HG03342 (cell line): ENCODE measurements at regions not wholly inside any gene's neighbourhood (a gene's known extent, or its start where the extent isn't known, plus 50 kb on each side); places are given as distances from the start of the nearest gene placed in this dataset.
"Not testable (repeated sequence)": the region's sequence is repeated elsewhere in the genome, so short reads cannot be mapped to it uniquely, and the experiment has no call there.

Experiments used
- ATAC-seq: cut with Tn5 transposase; IDR thresholded peaks from one replicate; pipeline ENCODE4 v1.9.1; 2021; ENCODE audit warnings: mild to moderate bottlenecking, moderate library complexity; ENCODE audit not compliant: unreplicated experiment

- no peak for ATAC-seq
These were observed 353.9 kb upstream of the SPHKAP start for GRCh38 chr2:228535396-228535795.

- no peak for ATAC-seq
These were observed 351.7 kb upstream of the SPHKAP start for GRCh38 chr2:228533156-228533555.

GRCh38 chr2:228532233-228532632 lies 350.7 kb upstream of the SPHKAP start:
- ATAC-seq, result no peak

GRCh38 chr2:228527197-228527881 lies 345.9 kb upstream of the SPHKAP start:
- ATAC-seq, result no peak

- no peak for ATAC-seq
These were observed 345.2 kb upstream of the SPHKAP start for GRCh38 chr2:228526687-228527086.

GRCh38 chr2:228522977-228523376 lies 341.5 kb upstream of the SPHKAP start:
- no peak for ATAC-seq

GRCh38 chr2:228522276-228522675 lies 340.8 kb upstream of the SPHKAP start:
- no peak for ATAC-seq

- ATAC-seq, result no peak
These were observed 338.1 kb upstream of the SPHKAP start for GRCh38 chr2:228519561-228519960.

- ATAC-seq, result no peak
These were observed 334.5 kb upstream of the SPHKAP start for GRCh38 chr2:228516019-228516418.

- not testable (repeated sequence) for ATAC-seq
These were observed 332.0 kb upstream of the SPHKAP start for GRCh38 chr2:228513480-228513879.

GRCh38 chr2:228509021-228509420 lies 327.5 kb upstream of the SPHKAP start:
- ATAC-seq, result no peak

- no peak for ATAC-seq
These were observed 326.4 kb upstream of the SPHKAP start for GRCh38 chr2:228507870-228508269.

- ATAC-seq, result no peak
These were observed 325.8 kb upstream of the SPHKAP start for GRCh38 chr2:228507231-228507824.

GRCh38 chr2:228503731-228504130 lies 322.2 kb upstream of the SPHKAP start:
- ATAC-seq, result no peak

- ATAC-seq, result no peak
These were observed 312.4 kb upstream of the SPHKAP start for GRCh38 chr2:228493852-228494251.

GRCh38 chr2:228479014-228479413 lies 297.5 kb upstream of the SPHKAP start:
- ATAC-seq, result no peak

- no peak for ATAC-seq
These were observed 293.0 kb upstream of the SPHKAP start for GRCh38 chr2:228474466-228474865.

- ATAC-seq, result no peak
These were observed 288.2 kb upstream of the SPHKAP start for GRCh38 chr2:228469721-228470120.

GRCh38 chr2:228466851-228467250 lies 285.4 kb upstream of the SPHKAP start:
- ATAC-seq, result no peak

GRCh38 chr2:228465408-228465807 lies 283.9 kb upstream of the SPHKAP start:
- no peak for ATAC-seq

- ATAC-seq, result no peak
These were observed 276.9 kb upstream of the SPHKAP start for GRCh38 chr2:228458364-228458763.

- no peak for ATAC-seq
These were observed 265.9 kb upstream of the SPHKAP start for GRCh38 chr2:228447266-228447915.
